Naive thymus-derived CD4-positive, alpha-beta T cell (primary cell): ENCODE measurements at regions not wholly inside any gene's neighbourhood (a gene's known extent, or its start where the extent isn't known, plus 50 kb on each side); places are given as distances from the start of the nearest gene placed in this dataset.
"Not testable (repeated sequence)": the region's sequence is repeated elsewhere in the genome, so short reads cannot be mapped to it uniquely, and the experiment has no call there.

ENCODE experiments used
- ATAC-seq: fragments of 150-1000 bp; cut with Tn5 transposase; 2 replicates; pipeline ENCODE4 v1.10.0; 2021; ENCODE audit warnings: mild to moderate bottlenecking, moderate library complexity
- CTCF ChIA-PET: fragments of 350-600 bp; sonication (Branson Sonifier 250); formaldehyde crosslinking; loops from one replicate; lab custom pipeline; 2021; ENCODE audit warnings: antibody characterized with exemption; lab: Charles Lee
- POLR2A ChIA-PET: fragments of 350-600 bp; sonication (Branson Sonifier 250); formaldehyde crosslinking; loops from one replicate; lab custom pipeline; 2021; ENCODE audit warnings: antibody characterized with exemption, inconsistent platforms; lab: Charles Lee
- DNase-seq, 9 donors: peaks; one replicate each; pipeline versions ENCODE4 v3.0.0 to v3.0.0-alpha.2; 2020 to 2022; ENCODE audit warnings: mixed read lengths in 1 of 9
- H3K27ac ChIP-seq: one replicate; pipeline ENCODE4 v1.7.0; 2013; ENCODE audit warnings: mild to moderate bottlenecking, low read depth, low read length, moderate library complexity
- H3K27me3 ChIP-seq, 2 donors: one replicate each; pipeline ENCODE4 v1.7.0; 2013; ENCODE audit warnings: low read length in 2 of 2, mild to moderate bottlenecking in 2 of 2, moderate library complexity in 2 of 2; ENCODE audit not compliant: control insufficient read depth in 2 of 2, insufficient read depth in 2 of 2
- H3K36me3 ChIP-seq, 3 experiments: 1 replicate in 2 of 3; 2 replicates in 1 of 3; pipeline ENCODE4 v1.7.0; 2013; ENCODE audit warnings: low read length in 3 of 3, mild to moderate bottlenecking in 3 of 3, moderate library complexity in 1 of 3; ENCODE audit not compliant: insufficient read depth in 3 of 3, control insufficient read depth in 2 of 3
- H3K4me1 ChIP-seq, 2 donors: one replicate each; pipeline ENCODE4 v1.7.0; 2013; ENCODE audit warnings: low read length in 2 of 2, mild to moderate bottlenecking in 2 of 2, moderate library complexity in 1 of 2; ENCODE audit not compliant: control insufficient read depth in 2 of 2, insufficient read depth in 2 of 2
- H3K4me3 ChIP-seq: 2 replicates; pipeline ENCODE4 v1.7.0; 2013; ENCODE audit warnings: mild to moderate bottlenecking, low read length
- H3K9me3 ChIP-seq, 3 experiments: 1 replicate in 2 of 3; 2 replicates in 1 of 3; pipeline ENCODE4 v1.7.0; 2013; ENCODE audit warnings: low read length in 3 of 3; ENCODE audit not compliant: control insufficient read depth in 2 of 3
- H3K27ac Mint-ChIP-seq, 9 donors: one replicate each; pipeline ENCODE4 v1.8.0; 2020 to 2022; ENCODE audit warnings: mixed read lengths in 9 of 9, mild to moderate bottlenecking in 8 of 9, moderate library complexity in 5 of 9, inconsistent platforms in 2 of 9
- H3K27me3 Mint-ChIP-seq, 5 donors: one replicate each; pipeline ENCODE4 v1.8.0; 2021 to 2022; ENCODE audit warnings: mixed read lengths in 5 of 5, mild to moderate bottlenecking in 1 of 5
- H3K36me3 Mint-ChIP-seq, 5 donors: one replicate each; pipeline ENCODE4 v1.8.0; 2020 to 2022; ENCODE audit warnings: mixed read lengths in 5 of 5, mild to moderate bottlenecking in 3 of 5, inconsistent platforms in 1 of 5
- H3K4me1 Mint-ChIP-seq, 7 donors: one replicate each; pipeline ENCODE4 v1.8.0; 2020 to 2022; ENCODE audit warnings: mixed read lengths in 7 of 7, mild to moderate bottlenecking in 3 of 7, inconsistent platforms in 1 of 7
- H3K4me3 Mint-ChIP-seq, 10 donors: one replicate each; pipeline ENCODE4 v1.8.0; 2020 to 2022; ENCODE audit warnings: mild to moderate bottlenecking in 10 of 10, mixed read lengths in 10 of 10, moderate library complexity in 6 of 10, inconsistent platforms in 2 of 10
- H3K9me3 Mint-ChIP-seq, 11 donors: one replicate each; pipeline ENCODE4 v1.8.0; 2020 to 2022; ENCODE audit warnings: mixed read lengths in 11 of 11, mild to moderate bottlenecking in 4 of 11, inconsistent platforms in 1 of 11, moderate library complexity in 1 of 11
- intact Hi-C, 2 donors: fragments of 100-400 bp; cut with micrococcal nuclease; formaldehyde crosslinking; loops; one replicate each; pipeline ENCODE4 v1.15.1; 2023

DNA sequence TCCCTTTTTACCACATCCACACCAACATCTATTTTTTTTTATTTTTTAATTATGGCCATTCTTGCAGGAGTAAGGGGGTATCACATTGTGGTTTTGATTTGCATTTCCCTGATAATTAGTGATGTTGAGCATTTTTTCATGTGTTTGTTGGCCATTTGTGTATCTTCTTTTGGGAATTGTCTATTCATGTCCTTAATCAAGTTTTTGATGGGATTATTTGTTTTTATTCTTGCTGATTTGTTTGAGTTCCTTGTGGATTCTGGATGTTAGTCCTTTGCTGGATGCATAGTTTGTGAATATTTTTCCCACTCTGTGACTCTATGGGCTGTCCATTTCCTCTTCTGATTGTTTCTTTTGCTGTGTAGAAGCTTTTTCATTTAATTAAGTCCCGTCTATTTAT is 385.1 kb downstream of the UTRN start:
- H3K36me3 ChIP-seq, DNase-seq, H3K27me3 Mint-ChIP-seq, H3K27ac Mint-ChIP-seq, H3K27me3 ChIP-seq, H3K4me3 Mint-ChIP-seq, POLR2A ChIA-PET, CTCF ChIA-PET, ATAC-seq, H3K27ac ChIP-seq, H3K4me3 ChIP-seq, H3K9me3 ChIP-seq: not testable (repeated sequence)
- peaks cover 16 to 78% (median 40%) of the 10 kb centered on the region in 11 donors for H3K9me3 Mint-ChIP-seq
- H3K4me1 ChIP-seq = peaks cover 4 to 11% of the 10 kb centered on the region in 2 donors
- intact Hi-C loops = loop anchor here in 1 of 2 donors (5.0 to 10.0 kb wide), 3 partner anchors 68 to 325 kb away; no protein-coding TSS in a partner anchor
- H3K4me1 Mint-ChIP-seq = peaks cover 24 to 67% (median 52%) of the 10 kb centered on the region in 7 donors
- H3K36me3 Mint-ChIP-seq = peaks cover 22 to 78% (median 70%) of the 10 kb centered on the region in 5 donors

DNA sequence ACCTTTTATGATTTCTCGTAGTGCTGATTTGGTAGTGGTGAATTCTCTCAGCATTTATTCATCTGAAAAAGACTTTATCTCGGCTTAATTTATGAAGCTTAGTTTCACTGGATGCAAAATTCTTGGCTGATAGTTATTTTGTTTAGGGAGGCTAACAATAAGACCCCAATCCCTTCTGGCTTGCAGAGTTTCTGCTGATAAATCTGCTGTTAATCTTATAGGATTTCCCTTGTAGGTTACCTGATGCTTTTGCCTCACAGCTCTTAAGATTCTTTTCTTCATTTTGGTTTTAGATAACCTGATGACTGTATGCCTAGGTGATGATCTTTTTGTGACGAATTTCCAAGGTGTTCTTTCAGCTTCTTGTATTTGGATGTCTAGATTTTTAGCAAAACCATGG is 388.7 kb downstream of the UTRN start:
- no peaks in the 10 kb centered on the region for H3K27me3 Mint-ChIP-seq
- Histone ChIP-seq H3K36me3 (no peaks in the 10 kb centered on the region), H3K27ac (no peak overlapping the region), H3K27me3 (no peaks in the 10 kb centered on the region), H3K4me1 (no peaks in the 10 kb centered on the region), H3K9me3 (peaks cover 0 to 3% (median 0%) of the 10 kb centered on the region in 3 experiments), H3K4me3 (no peak overlapping the region)
- H3K4me1 Mint-ChIP-seq = peaks cover 21 to 51% (median 40%) of the 10 kb centered on the region in 7 donors
- POLR2A ChIA-PET = interaction anchor here (0.6 to 0.7 kb wide), 2 partner anchors 190 to 1063 kb away, joined by 3 read pairs; no protein-coding TSS in a partner anchor
- H3K4me3 Mint-ChIP-seq = peak overlapping the region in 1 of 10 donors; percentile 19
- H3K36me3 Mint-ChIP-seq = peaks cover 27 to 75% (median 69%) of the 10 kb centered on the region in 5 donors
- intact Hi-C loops = loop anchor here in 1 of 2 donors (5.0 to 10.0 kb wide), 3 partner anchors 72 to 329 kb away; no protein-coding TSS in a partner anchor
- no peak for ATAC-seq
- H3K27ac Mint-ChIP-seq = no peak overlapping the region
- CTCF ChIA-PET = interaction anchor here (0.7 kb wide), 1 partner anchor 240 kb away, joined by 3 read pairs; no protein-coding TSS in a partner anchor
- peaks cover 16 to 65% (median 40%) of the 10 kb centered on the region in 11 donors for H3K9me3 Mint-ChIP-seq
- no peak for DNase-seq

DNA sequence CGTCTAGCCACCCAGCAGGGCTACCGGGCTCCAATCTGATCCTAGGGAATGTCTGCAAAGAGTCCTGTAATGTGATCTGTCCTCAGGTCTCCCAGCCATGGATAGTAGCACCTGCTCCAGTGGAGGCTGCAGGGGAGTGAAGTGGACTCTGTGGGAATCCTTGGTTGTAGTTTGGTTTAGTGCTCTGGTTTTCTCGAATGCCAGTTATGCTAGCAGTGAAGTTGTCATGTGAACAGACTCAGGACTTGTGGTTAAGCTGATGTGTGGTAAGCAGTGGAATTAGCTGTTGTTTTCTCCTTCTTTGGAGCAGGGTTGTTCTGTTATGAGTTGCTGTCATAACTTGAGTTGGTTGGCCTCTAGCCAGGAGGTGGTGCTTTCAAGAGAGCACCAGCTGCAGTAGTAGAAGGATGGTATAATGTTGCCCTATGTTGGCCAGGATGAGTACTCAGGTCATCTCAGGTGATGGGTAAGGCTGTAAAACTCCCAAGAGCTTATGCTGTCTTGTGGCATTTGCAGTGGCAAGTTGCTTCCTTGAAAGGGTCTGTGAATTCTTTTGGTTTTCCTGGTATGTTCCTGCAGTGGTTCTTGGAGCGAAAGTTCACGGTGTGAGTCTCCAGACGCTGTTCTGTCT is 390.2 kb downstream of the UTRN start:
- CTCF ChIA-PET = no interaction called here
- H3K9me3 Mint-ChIP-seq = peaks cover 14 to 55% (median 36%) of the 10 kb centered on the region in 11 donors
- no peak overlapping the region for H3K27ac ChIP-seq
- H3K27me3 ChIP-seq = no peaks in the 10 kb centered on the region
- intact Hi-C loops = loop anchor here in 1 of 2 donors (5.0 to 10.0 kb wide), 2 partner anchors 52 to 331 kb away; no protein-coding TSS in a partner anchor
- peaks cover 0 to 3% (median 0%) of the 10 kb centered on the region in 3 experiments for H3K9me3 ChIP-seq
- peak overlapping the region in 5 of 9 donors; percentile 13 to 82 (median 63) for H3K27ac Mint-ChIP-seq
- H3K4me1 Mint-ChIP-seq = peaks cover 19 to 51% (median 35%) of the 10 kb centered on the region in 7 donors
- peaks cover 0 to under 1% (median 0%) of the 10 kb centered on the region in 3 experiments for H3K36me3 ChIP-seq
- H3K4me1 ChIP-seq = no peaks in the 10 kb centered on the region
- H3K36me3 Mint-ChIP-seq = peaks cover 25 to 76% (median 64%) of the 10 kb centered on the region in 5 donors
- no peak overlapping the region for H3K4me3 ChIP-seq
- no peaks in the 10 kb centered on the region for H3K27me3 Mint-ChIP-seq
- peak; percentile 46 for ATAC-seq
- POLR2A ChIA-PET = no interaction called here
- no peak for DNase-seq
- H3K4me3 Mint-ChIP-seq = peak overlapping the region in 2 of 10 donors; percentile 32 to 60

DNA sequence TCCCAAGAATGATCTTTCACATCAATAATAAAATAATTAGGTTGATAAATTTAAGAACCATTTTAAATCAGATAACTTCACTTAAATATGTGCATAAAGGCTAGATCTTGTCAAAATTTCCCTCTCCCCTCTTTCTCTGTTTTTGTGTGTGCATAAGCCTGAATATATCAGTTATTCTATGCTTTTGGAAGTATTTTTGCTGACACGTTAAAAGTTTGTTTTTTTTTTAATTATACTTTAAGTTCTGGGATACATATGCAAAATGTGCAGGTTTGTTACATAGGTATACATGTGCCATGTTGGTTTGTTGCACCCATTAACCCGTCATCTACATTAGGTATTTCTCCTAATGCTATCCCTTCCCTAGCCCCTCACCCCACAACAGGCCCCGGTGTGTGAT is 391.2 kb downstream of the UTRN start:
- H3K4me1 ChIP-seq, H3K27ac ChIP-seq, ATAC-seq, H3K36me3 ChIP-seq, POLR2A ChIA-PET, H3K27me3 ChIP-seq, H3K27me3 Mint-ChIP-seq, CTCF ChIA-PET, H3K4me3 ChIP-seq, H3K4me3 Mint-ChIP-seq, DNase-seq, H3K9me3 ChIP-seq: not testable (repeated sequence)
- Mint-ChIP-seq H3K9me3 (peaks cover 13 to 50% (median 33%) of the 10 kb centered on the region in 11 donors), H3K4me1 (peaks cover 23 to 42% (median 27%) of the 10 kb centered on the region in 7 donors), H3K36me3 (peaks cover 27 to 75% (median 63%) of the 10 kb centered on the region in 5 donors), H3K27ac (peak overlapping the region in 1 of 9 donors; percentile 7)
- intact Hi-C loops = loop anchor here in 1 of 2 donors (5.0 to 10.0 kb wide), 2 partner anchors 51 to 332 kb away; no protein-coding TSS in a partner anchor

DNA sequence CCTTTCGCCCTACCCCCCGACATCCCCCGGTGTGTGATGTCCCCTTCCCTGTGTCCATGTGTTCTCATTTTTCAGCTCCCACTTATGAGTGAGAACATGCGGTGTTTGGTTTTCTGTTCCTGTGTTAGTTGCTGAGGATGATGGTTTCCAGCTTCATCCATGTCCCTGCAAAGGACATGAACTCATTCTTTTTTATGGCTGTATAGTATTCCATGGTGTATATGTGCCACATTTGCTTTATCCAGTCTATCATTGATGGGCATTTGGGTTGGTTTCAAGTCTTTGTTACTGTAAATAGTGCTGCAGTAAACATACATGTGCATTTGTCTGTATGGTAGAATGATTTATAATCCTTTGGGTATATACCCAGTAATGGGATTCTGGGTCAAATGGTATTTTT is 392.1 kb downstream of the UTRN start:
- H3K9me3 ChIP-seq, CTCF ChIA-PET: not testable (repeated sequence)

DNA sequence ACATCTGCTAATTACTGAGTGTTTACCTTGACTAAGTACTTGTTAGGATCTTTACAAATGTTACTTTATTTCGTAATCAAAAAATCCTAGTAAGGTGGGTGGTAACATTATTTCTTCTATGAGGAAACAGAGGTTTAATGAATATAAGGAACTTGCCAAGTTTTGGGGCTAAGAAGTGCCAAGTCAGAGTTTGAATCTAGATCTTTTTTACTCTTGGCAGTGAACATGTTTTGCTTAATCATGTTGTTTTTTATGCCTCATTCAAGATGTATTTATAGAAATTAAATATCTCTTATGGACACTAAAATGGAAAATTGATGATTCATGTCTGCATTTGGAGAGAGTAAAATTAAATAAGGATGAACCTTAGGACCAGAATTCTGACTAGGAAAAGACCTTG is 393.7 kb downstream of the UTRN start:
- peaks cover 9 to 25% (median 17%) of the 10 kb centered on the region in 7 donors for H3K4me1 Mint-ChIP-seq
- no peak overlapping the region for H3K27ac ChIP-seq
- intact Hi-C loops = loop anchor here in 1 of 2 donors (5.0 to 10.0 kb wide), 2 partner anchors 48 to 334 kb away; no protein-coding TSS in a partner anchor

More for the DNA sequence above, 392.1 kb downstream of the UTRN start:
- H3K4me3 ChIP-seq, H3K4me1 ChIP-seq, POLR2A ChIA-PET, ATAC-seq, H3K27ac ChIP-seq, H3K27me3 ChIP-seq, H3K4me3 Mint-ChIP-seq, H3K27me3 Mint-ChIP-seq, H3K27ac Mint-ChIP-seq, H3K36me3 ChIP-seq, DNase-seq: not testable (repeated sequence)
- intact Hi-C loops = loop anchor here in 1 of 2 donors (5.0 to 10.0 kb wide), 2 partner anchors 50 to 332 kb away; no protein-coding TSS in a partner anchor
- peaks cover 29 to 75% (median 62%) of the 10 kb centered on the region in 5 donors for H3K36me3 Mint-ChIP-seq
- H3K4me1 Mint-ChIP-seq = peaks cover 14 to 36% (median 25%) of the 10 kb centered on the region in 7 donors
- H3K9me3 Mint-ChIP-seq = peaks cover 6 to 43% (median 25%) of the 10 kb centered on the region in 11 donors

More for the DNA sequence above, 393.7 kb downstream of the UTRN start:
- Mint-ChIP-seq H3K9me3 (peaks cover 0 to 32% (median 12%) of the 10 kb centered on the region in 11 donors), H3K4me3 (no peak overlapping the region), H3K27ac (no peak overlapping the region), H3K27me3 (no peaks in the 10 kb centered on the region), H3K36me3 (peaks cover 32 to 76% (median 64%) of the 10 kb centered on the region in 5 donors)
- Histone ChIP-seq H3K9me3 (peaks cover 0 to under 1% (median 0%) of the 10 kb centered on the region in 3 experiments), H3K27me3 (no peaks in the 10 kb centered on the region), H3K4me3 (no peak overlapping the region), H3K36me3 (peaks cover 0 to 21% (median 5%) of the 10 kb centered on the region in 3 experiments), H3K4me1 (no peaks in the 10 kb centered on the region)
- ATAC-seq (no peak), DNase-seq (no peak)
- ChIA-PET CTCF (no interaction called here), POLR2A (no interaction called here)
